HG02973 (cell line): ENCODE measurements at regions not wholly inside any gene's neighbourhood (a gene's known extent, or its start where the extent isn't known, plus 50 kb on each side); places are given as distances from the start of the nearest gene placed in this dataset.

Experiments
- ATAC-seq: cut with Tn5 transposase; IDR thresholded peaks from one replicate; pipeline ENCODE4 v1.9.1; 2021; ENCODE audit warnings: moderate library complexity; ENCODE audit not compliant: unreplicated experiment

- ATAC-seq, result no peak
Observed at GRCh38 chr6:137816688-137817618, 50.1 kb upstream of the TNFAIP3 start.
